OCI-LY7 (cell line): ENCODE measurements at regions not wholly inside any gene's neighbourhood (a gene's known extent, or its start where the extent isn't known, plus 50 kb on each side); places are given as distances from the start of the nearest gene placed in this dataset.

ENCODE experiments used
- EZH2phosphoT487 ChIP-seq: fragments of 200-600 bp; sonication (generic); IDR thresholded peaks from 2 replicates; pipeline ENCODE4 v1.6.1; 2018; ENCODE audit warnings: low read depth, borderline replicate concordance, mild to moderate bottlenecking, mixed run types, antibody characterized with exemption, low read length, moderate library complexity, mixed read lengths
- TF ChIP-seq, protein P1 (sequence below): fragments of 200-600 bp; sonication (generic); conservative IDR thresholded peaks from 2 replicates; pipeline ENCODE4 v1.5.1; 2014; ENCODE audit warnings: mild to moderate bottlenecking, antibody characterized with exemption, low read length, moderate library complexity, mixed read lengths

GRCh38 chr15:60191016-60191415 is 186.9 kb downstream of the FOXB1 start:
- TF ChIP-seq, protein P1, sequence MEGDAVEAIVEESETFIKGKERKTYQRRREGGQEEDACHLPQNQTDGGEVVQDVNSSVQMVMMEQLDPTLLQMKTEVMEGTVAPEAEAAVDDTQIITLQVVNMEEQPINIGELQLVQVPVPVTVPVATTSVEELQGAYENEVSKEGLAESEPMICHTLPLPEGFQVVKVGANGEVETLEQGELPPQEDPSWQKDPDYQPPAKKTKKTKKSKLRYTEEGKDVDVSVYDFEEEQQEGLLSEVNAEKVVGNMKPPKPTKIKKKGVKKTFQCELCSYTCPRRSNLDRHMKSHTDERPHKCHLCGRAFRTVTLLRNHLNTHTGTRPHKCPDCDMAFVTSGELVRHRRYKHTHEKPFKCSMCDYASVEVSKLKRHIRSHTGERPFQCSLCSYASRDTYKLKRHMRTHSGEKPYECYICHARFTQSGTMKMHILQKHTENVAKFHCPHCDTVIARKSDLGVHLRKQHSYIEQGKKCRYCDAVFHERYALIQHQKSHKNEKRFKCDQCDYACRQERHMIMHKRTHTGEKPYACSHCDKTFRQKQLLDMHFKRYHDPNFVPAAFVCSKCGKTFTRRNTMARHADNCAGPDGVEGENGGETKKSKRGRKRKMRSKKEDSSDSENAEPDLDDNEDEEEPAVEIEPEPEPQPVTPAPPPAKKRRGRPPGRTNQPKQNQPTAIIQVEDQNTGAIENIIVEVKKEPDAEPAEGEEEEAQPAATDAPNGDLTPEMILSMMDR, result no peak
- no peak for TF ChIP-seq EZH2phosphoT487
